HepG2 (cell line): ENCODE measurements at regions not wholly inside any gene's neighbourhood (a gene's known extent, or its start where the extent isn't known, plus 50 kb on each side); places are given as distances from the start of the nearest gene placed in this dataset.

ENCODE experiments used
- ATAC-seq: fragments of 200-7000 bp; cut with Tn5 transposase; 3 replicates; pipeline ENCODE4 v1.9.1; 2020; ENCODE audit warnings: mild to moderate bottlenecking, moderate library complexity
- BruUV-seq: library from RNA; stranded (reverse); fragments of 400-500 nt; replicated peaks from 2 replicates; lab custom pipeline; 2021; lab: Mats Ljungman, UMichigan
- CTCF ChIA-PET: fragments of 300-600 bp; formaldehyde crosslinking; extraction: SDS; loops from one replicate; lab custom pipeline; 2021; ENCODE audit warnings: low total read pairs, inconsistent platforms, low intra/inter-chr PET ratio; lab: Yijun Ruan, JAX
- POLR2A ChIA-PET: fragments of 350-600 bp; sonication (Branson Sonifier 250); formaldehyde crosslinking; loops from one replicate; lab custom pipeline; 2020; ENCODE audit warnings: antibody characterized with exemption, inconsistent platforms; lab: Yijun Ruan, JAX
- DNase-seq: peaks from one replicate; pipeline ENCODE4 v3.0.0-alpha.2; 2015; ENCODE audit warnings: low spot score
- FAIRE-seq: peaks from 3 replicates; lab custom pipeline; 2011; peaks lifted over from hg19 to GRCh38; lab: Jason Lieb, UNC
- H2AFZ ChIP-seq: one replicate; pipeline ENCODE4 v1.6.1; 2011; ENCODE audit warnings: low read length, inconsistent platforms
- H3K27ac ChIP-seq: fragments of 300-600 bp; 3 replicates; pipeline ENCODE4 v1.8.0; 2011; ENCODE audit warnings: mixed run types, mild to moderate bottlenecking, mixed read lengths, low read length, inconsistent platforms; ENCODE audit not compliant: insufficient read depth; ENCODE audit errors: extremely low read length
- H3K27me3 ChIP-seq, 2 experiments: fragments of 200-600 bp in 1 of 2; 2 replicates in 1 of 2; 3 replicates in 1 of 2; pipeline versions ENCODE4 v1.6.0 to v1.8.0; 2011; ENCODE audit warnings: low read length in 2 of 2, mild to moderate bottlenecking in 2 of 2, moderate library complexity in 2 of 2, inconsistent platforms in 1 of 2; ENCODE audit not compliant: insufficient read depth in 2 of 2, control insufficient read depth in 1 of 2
- H3K36me3 ChIP-seq, 2 experiments: fragments of 200-600 bp in 1 of 2; replicated peaks in 1 of 2; 2 replicates in 1 of 2; 3 replicates in 1 of 2; pipeline versions ENCODE4 v1.5.1 to v1.8.0; 2011; ENCODE audit warnings: low read length in 2 of 2, inconsistent platforms in 1 of 2; ENCODE audit not compliant: insufficient read depth in 2 of 2, control insufficient read depth in 1 of 2
- H3K4me1 ChIP-seq: 2 replicates; pipeline ENCODE4 v1.5.1; 2012; ENCODE audit warnings: low read length, inconsistent platforms; ENCODE audit not compliant: insufficient read depth
- H3K4me2 ChIP-seq: 2 replicates; pipeline ENCODE4 v1.6.0; 2011; ENCODE audit warnings: low read depth, low read length, inconsistent platforms
- H3K4me3 ChIP-seq, 3 experiments: fragments of 200-600 bp in 1 of 3; sonication (generic), shearing (Covaris generic) in 1 of 3; replicated peaks in 1 of 3; 2 replicates each; pipeline ENCODE4 v1.5.1; 2011 to 2016; ENCODE audit warnings: low read length in 3 of 3, inconsistent platforms in 2 of 3, low read depth in 2 of 3, mild to moderate bottlenecking in 2 of 3, control low read depth in 1 of 3, mixed read lengths in 1 of 3; ENCODE audit not compliant: insufficient read depth in 1 of 3
- H3K79me2 ChIP-seq: one replicate; pipeline ENCODE4 v1.6.1; 2011; ENCODE audit warnings: low read length, inconsistent platforms; ENCODE audit not compliant: insufficient read depth
- H3K9ac ChIP-seq: 2 replicates; pipeline ENCODE4 v1.6.0; 2011; ENCODE audit warnings: mild to moderate bottlenecking, low read depth, low read length, inconsistent platforms; ENCODE audit not compliant: insufficient read depth
- H3K9me3 ChIP-seq: 2 replicates; pipeline ENCODE4 v1.5.1; 2012; ENCODE audit warnings: mild to moderate bottlenecking, low read length
- H4K20me1 ChIP-seq: 2 replicates; pipeline ENCODE4 v1.6.0; 2011; ENCODE audit warnings: inconsistent platforms, mild to moderate bottlenecking, low read length, moderate library complexity; ENCODE audit not compliant: insufficient read depth
- ELF4 ChIP-seq: sonication (generic); formaldehyde crosslinking; IDR thresholded peaks from 2 replicates; pipeline ENCODE4 v1.5.0; 2020; ENCODE audit warnings: missing genetic modification reagents, mild to moderate bottlenecking, moderate library complexity, borderline replicate concordance
- RFXANK ChIP-seq: IDR thresholded peaks from 2 replicates; pipeline ENCODE4 v1.6.1; 2016
- RXRA ChIP-seq: sonication (generic); formaldehyde crosslinking; IDR thresholded peaks from 2 replicates; pipeline ENCODE4 v1.5.1; 2020; ENCODE audit warnings: missing genetic modification reagents
- TOPORS ChIP-seq: sonication (generic); formaldehyde crosslinking; IDR thresholded peaks from 2 replicates; pipeline ENCODE4 v1.8.0; 2023; ENCODE audit warnings: mild to moderate bottlenecking, missing genetic modification reagents
- ZBTB7A ChIP-seq: sonication (generic); formaldehyde crosslinking; IDR thresholded peaks from 2 replicates; pipeline ENCODE4 v1.8.0; 2022; ENCODE audit warnings: mild to moderate bottlenecking, missing genetic modification reagents
- ZMYM4 ChIP-seq: sonication (generic); formaldehyde crosslinking; IDR thresholded peaks from 2 replicates; pipeline ENCODE4 v1.8.1; 2023; ENCODE audit warnings: mild to moderate bottlenecking, missing genetic modification reagents
- ZNF329 ChIP-seq: sonication (generic); formaldehyde crosslinking; IDR thresholded peaks from 2 replicates; pipeline ENCODE4 v1.9.0; 2021; ENCODE audit warnings: low read depth, mild to moderate bottlenecking, missing genetic modification reagents
- ZNF34 ChIP-seq: sonication (generic); formaldehyde crosslinking; IDR thresholded peaks from 2 replicates; pipeline ENCODE4 v1.4.0; 2020; ENCODE audit warnings: mild to moderate bottlenecking, missing genetic modification reagents, borderline replicate concordance
- ZNF451 ChIP-seq: sonication (generic); formaldehyde crosslinking; IDR thresholded peaks from 2 replicates; pipeline ENCODE4 v1.5.0; 2020; ENCODE audit warnings: mild to moderate bottlenecking, missing genetic modification reagents
- ZSCAN21 ChIP-seq: sonication (generic); formaldehyde crosslinking; IDR thresholded peaks from 2 replicates; pipeline ENCODE4 v1.8.0; 2022; ENCODE audit warnings: mild to moderate bottlenecking, missing genetic modification reagents, moderate library complexity, borderline replicate concordance
- WGBS: methylation state at CpG from one replicate; pipeline ENCODE4 v1.1.6; 2017; ENCODE audit warnings: low lambda C conversion rate; 5-methylcytosine and 5-hydroxymethylcytosine counted together
- in situ Hi-C: cut with HindIII; loops from 2 replicates; pipeline ENCODE4 v1.10.0; 2017; ENCODE audit warnings: low pct_unique_long_range_greater_than_20kb; ENCODE audit not compliant: extremely low pct_ligation_motif_present
- intact Hi-C: fragments of 100-400 bp; cut with micrococcal nuclease; formaldehyde crosslinking; loops from one replicate; pipeline ENCODE4 v1.10.0; 2022; ENCODE audit not compliant: unreplicated experiment
- TF ChIP-seq, protein P1 (sequence below): sonication (generic); formaldehyde crosslinking; IDR thresholded peaks from 2 replicates; pipeline ENCODE4 v1.5.0; 2020; ENCODE audit warnings: missing genetic modification reagents

DNA sequence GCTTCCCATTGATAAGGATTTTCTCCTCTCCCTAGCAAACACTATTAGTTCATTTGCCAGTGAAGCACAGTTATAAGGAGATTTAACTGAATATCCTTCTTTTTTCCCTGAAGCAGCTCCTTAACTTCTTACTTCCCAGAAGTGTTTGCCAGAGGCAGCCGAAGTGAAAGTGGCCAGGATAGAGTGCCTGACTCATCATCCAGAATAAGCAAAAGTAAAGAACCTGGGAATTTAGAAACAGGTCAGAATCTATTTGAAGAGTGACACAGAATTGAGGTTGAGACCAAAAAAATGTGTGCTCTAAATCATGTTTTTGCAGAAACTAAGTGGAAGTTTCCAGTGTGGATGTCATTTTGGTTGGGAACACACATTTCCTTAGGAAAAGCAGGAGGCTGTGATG, 249.6 kb upstream of the VWC2 start:
- Histone ChIP-seq H3K79me2 (no peaks in the 10 kb centered on the region), H3K27me3 (no peaks in the 10 kb centered on the region), H2AFZ (no peak overlapping the region), H3K36me3 (no peaks in the 10 kb centered on the region), H3K4me3 (no peak overlapping the region), H3K27ac (no peak overlapping the region), H3K9ac (no peak overlapping the region), H3K4me2 (no peak overlapping the region), H3K4me1 (no peaks in the 10 kb centered on the region), H3K9me3 (0 out of 2 replicates have a peak, but pooled peaks cover 5% of the 10 kb centered on the region), H4K20me1 (no peaks in the 10 kb centered on the region)
- no peak for FAIRE-seq
- ChIA-PET CTCF (no interaction called here), POLR2A (no interaction called here)
- 7% methylated on average over 1 of the region's 1 CpG for WGBS
- TF ChIP-seq TOPORS (no peak), RXRA (CRISPR knock-in tag) (no peak), ELF4 (no peak), ZMYM4 (no peak), ZSCAN21 (CRISPR knock-in tag) (no peak), ZNF34 (CRISPR knock-in tag) (no peak), RFXANK (CRISPR knock-in tag) (no peak), ZNF329 (CRISPR knock-in tag) (no peak), ZBTB7A (CRISPR knock-in tag) (no peak), ZNF451 (CRISPR knock-in tag) (no peak)
- TF ChIP-seq, protein P1, sequence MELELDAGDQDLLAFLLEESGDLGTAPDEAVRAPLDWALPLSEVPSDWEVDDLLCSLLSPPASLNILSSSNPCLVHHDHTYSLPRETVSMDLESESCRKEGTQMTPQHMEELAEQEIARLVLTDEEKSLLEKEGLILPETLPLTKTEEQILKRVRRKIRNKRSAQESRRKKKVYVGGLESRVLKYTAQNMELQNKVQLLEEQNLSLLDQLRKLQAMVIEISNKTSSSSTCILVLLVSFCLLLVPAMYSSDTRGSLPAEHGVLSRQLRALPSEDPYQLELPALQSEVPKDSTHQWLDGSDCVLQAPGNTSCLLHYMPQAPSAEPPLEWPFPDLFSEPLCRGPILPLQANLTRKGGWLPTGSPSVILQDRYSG (CRISPR knock-in tag) = no peak
- in situ Hi-C loops (no loop called here), intact Hi-C loops (no loop called here)
- ATAC-seq = no peak
- BruUV-seq = no TSS peak
- no peak for DNase-seq
